Stimulated activated CD4-positive, alpha-beta T cell treated with anti-CD3 and anti-CD28 coated beads, Interleukin-4, amount 100 ng/mL, for 4 hours (primary cell): ENCODE measurements at regions not wholly inside any gene's neighbourhood (a gene's known extent, or its start where the extent isn't known, plus 50 kb on each side); places are given as distances from the start of the nearest gene placed in this dataset.
A peak's percentile ranks its signal among the peaks of the same experiment; 100 is the strongest.

Experiments
- DNase-seq, 2 experiments: peaks; one replicate each; pipeline ENCODE4 v3.0.0-alpha.2; 2020

- no peak for DNase-seq
Observed at GRCh38 chr11:128214263-128214662, 373.1 kb downstream of the ETS1 start.

- DNase-seq, result no peak
Observed at GRCh38 chr11:128213461-128213860, 373.9 kb downstream of the ETS1 start.

DNA sequence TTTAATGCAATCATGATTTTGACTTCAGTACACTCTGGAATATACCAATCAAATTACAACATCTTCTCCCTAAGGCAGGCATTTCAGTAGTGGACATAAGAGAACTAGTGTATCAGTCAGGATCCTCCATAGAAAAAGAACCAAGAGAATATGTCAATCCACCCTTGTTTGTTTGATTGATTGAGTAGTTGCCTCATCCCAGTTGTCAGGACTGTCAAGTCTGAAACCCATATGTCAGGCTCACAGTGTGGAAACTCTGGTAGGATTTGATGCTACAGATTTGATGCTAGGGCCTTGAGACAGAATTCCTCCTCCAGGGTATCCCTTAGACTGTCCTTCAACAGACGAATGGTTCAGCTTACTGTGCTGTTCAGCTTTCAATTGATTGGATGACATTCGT lies 375.0 kb downstream of the ETS1 start:
- DNase-seq, result no peak

DNA sequence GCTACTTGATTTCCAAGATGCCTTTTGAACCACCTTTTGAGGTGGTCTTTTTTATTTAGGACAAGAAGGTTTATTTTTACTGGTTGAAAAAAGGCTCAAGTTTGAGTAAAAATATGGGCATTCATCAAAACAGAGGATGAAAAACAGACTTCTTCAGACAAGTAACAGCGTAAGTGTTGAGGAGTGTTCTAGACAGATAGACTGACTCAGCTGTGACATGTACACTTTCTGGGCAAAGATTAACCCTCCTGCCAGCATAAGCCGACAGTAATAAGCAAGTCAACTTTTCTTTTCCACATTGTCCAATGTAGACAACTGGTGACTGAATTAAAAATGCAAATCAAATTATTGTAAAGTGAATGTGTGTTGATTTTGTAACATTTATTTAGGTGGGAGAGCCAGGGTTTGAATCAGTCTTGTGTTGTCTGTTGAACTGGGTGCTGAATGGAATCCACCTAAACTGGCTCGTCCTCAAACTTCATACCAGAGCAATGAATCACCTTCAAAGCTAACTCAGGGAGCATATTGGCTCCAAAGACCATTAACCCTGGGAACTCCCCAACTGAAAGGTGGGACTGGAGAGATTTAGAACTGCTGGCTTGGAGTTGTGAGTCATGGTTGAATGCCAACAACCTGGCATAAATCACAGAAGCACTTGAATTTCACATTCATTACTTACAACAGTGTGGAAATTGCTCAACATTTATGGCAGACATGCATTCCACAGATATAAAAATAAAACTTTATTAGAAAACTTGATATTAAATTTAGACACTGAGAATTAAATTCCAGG lies 377.0 kb downstream of the ETS1 start:
- no peak for DNase-seq

GRCh38 chr11:128209138-128209435 lies 378.3 kb downstream of the ETS1 start:
- no peak for DNase-seq

DNA sequence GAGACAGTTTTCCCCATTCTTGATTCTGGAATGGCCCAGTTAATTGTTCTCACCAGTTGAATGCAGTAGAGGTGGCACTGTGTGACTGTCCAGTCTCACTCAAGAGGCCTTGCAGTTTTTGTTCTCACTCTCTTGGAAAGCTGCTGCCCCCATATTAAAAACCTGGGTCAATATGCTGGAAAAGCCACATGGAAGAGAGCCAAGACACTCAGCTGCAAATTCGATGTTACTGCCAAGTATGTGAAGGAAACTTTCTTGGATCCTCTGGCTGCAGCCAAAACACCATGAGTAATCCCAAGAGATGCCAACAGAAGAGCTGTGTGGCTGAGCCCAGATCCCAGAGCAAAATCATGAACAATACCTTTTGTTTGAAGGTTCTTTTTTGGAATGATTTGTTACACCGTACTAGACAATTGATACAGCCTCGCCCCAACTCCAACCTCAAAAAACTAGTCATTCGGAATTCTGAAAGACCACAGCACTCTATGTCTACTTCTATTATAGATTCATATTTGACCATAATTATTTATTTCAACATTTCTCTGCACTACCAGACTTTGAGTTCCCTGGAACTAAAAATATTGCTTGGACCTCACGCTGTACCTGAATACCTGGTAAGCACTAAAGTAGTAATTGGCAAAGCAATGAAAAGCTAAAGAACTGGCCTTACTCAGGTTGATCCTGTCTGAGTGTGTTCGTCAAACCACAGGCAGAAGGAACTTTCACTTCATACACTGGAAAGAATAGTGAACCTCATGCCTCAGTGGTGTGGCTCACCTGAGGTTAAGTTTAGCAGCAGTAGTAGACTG lies 378.8 kb downstream of the ETS1 start:
- DNase-seq, result no peak

DNA sequence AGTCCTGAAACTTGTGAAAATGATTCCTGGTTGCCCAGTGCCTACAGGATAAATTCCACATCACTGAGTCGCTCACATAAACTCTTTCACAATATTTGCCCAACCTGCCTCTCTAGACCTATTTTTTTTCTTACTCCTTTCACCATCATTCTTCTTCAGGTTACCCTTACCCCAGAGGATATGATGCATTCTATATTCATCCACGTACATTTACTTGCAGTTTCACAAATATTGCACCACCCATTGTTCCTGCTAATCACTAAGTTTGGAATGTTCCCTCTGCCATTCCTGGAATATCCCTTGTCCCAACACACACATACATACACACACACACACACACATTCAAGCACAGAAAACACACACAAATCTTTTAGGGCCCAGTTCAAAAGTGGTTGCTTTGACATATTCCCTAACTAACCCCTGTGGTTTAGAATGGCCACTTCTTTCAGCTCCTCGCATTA lies 379.5 kb downstream of the ETS1 start:
- DNase-seq, result no peak

DNA sequence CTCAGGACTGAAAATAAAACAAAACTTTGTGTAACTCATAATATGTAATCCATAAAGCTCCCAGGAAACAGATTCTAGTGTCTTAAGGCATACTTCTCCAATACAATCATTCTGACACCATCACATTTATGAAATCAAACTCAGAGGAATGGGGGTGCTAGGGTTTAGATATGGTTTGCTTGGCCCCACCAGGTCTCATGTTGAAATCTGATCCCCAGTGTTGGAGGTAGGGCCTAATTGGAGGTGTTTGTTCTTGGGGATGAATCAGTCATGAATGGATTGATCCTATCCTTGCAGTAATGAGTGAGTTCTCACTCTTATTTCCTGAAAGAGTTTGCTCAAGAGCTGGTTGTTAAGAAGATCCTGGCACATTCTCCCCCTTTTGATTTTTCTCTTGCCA lies 380.9 kb downstream of the ETS1 start:
- DNase-seq, result no peak

DNA sequence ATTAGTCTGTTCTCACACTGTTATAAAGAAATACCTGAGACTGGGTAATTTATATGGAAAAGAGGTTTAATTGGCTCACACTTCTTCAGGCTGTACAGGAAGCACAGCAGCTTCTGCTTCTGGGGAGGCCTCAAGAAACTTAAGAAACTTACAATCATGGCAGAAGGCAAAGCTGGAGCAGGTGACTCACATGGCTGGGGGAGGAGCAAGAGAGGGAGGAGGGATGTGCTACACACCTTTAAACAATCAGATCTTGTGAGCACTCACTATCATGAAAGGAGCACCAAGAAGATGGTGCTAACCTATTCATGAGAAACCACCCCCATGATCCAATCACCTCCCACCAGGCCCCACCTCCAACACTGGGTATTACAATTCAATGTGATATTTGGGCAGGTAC lies 381.6 kb downstream of the ETS1 start:
- DNase-seq, result no peak

DNA sequence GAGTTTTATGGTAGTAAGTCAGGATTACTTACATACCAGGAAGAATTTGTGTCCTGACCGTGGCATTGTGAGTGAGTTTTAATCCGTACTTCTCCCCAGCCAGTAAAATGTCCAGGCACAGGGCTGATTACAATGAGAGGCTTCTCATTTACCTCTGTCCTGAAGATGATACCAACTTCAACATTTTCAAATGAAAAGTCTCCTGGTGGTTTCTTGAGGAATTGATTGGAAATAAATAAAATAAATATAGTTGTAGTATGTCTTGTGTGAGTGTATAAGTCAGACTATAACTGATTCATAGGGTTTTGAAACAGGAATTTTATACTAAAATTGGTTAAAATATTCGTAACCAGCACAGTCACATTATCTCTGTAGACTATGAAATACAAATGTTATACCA lies 382.5 kb downstream of the ETS1 start:
- DNase-seq, result no peak

GRCh38 chr11:128201801-128202200 lies 385.6 kb downstream of the ETS1 start:
- no peak for DNase-seq

GRCh38 chr11:128201009-128201408 lies 386.3 kb downstream of the ETS1 start:
- no peak for DNase-seq

DNA sequence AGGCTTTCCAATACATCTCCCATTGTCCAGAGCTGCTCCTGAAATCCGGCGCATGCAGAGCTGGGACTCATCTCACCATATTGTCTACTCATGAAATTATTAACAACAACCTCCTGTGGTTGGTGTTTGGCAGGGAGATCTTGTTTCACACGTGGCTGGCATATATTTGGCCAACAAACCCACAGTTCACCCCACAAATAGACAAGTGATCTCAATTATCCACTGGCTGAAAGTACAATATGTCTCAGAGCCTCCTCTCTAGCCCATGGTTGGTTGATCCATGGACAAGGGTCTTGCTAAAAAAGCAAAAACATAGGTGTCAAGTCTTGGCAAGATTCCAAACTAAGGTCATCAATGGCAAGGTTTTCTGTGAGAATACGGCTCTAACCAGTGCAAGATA lies 386.9 kb downstream of the ETS1 start:
- no peak for DNase-seq

GRCh38 chr11:128198216-128198772 lies 389.1 kb downstream of the ETS1 start:
- no peak for DNase-seq

DNA sequence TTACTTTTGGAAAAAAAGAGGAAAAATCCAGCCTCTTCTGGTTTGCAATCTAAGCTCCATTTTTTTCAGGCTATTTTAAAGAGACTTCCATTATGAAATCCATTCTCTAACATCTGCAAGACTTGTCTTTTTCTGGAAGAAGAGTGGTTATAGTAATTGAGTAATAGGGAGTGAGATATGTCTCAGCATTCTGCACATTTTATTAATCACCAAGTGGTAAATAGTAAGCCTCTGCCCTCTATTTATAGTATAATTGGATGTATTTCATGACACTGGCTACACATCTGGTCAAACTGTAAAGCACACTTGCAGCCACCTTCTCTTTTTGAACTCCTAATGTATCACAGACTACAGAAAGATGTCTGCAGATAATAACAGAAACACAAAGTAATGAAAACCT lies 391.1 kb downstream of the ETS1 start:
- no peak for DNase-seq

DNA sequence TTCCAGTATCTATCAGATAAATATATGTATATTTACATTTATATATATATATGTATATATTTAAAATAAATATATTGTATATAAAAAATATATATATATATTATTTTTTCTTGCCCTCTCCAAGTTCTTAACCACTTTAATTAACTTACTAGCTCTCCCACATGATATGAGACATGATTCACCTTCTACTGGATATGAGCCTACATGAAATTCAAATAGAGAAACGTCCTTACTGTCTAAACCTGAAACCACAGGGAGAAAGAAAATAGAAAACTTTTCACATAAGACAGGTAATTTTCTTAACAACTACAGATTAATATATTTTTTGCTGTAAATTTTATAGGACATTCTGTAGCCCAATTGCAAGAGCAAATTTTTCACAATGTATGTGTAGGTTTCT lies 391.6 kb downstream of the ETS1 start:
- no peak for DNase-seq

DNA sequence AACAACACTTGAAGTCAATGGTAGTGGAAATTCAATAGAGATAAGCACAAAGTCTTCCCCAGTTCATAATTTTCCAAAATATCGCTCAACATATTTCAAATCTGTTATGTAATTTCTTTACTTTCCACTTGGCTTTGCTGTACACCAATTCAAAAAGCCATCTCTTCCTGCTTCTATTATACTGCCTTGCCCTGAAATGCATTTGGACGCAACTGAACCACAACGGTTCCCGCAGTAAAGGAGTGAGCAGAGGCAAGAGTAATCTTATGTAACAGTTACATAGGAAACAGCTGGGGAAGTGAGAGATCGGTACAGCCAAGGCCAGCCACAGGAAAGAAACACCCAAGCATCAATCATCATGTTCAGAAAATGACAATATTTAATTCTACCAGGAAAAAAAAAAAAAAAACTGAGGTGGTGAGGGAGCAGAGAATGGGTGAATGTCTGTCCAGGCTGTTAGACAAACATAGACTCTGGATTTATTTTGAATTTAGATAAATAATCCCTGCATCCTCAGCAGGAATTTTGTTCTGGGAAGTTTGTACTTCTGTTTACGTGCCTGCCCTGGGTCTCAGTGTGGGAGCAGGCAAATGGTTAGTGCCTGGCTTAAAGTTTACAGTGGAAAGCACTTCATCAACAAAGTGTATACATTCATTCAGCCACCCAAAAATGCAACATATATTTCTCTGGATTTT lies 392.2 kb downstream of the ETS1 start:
- DNase-seq, result peak in 1 of 2 experiments; percentile 30

GRCh38 chr11:128194216-128194615 lies 393.1 kb downstream of the ETS1 start:
- DNase-seq, result no peak

DNA sequence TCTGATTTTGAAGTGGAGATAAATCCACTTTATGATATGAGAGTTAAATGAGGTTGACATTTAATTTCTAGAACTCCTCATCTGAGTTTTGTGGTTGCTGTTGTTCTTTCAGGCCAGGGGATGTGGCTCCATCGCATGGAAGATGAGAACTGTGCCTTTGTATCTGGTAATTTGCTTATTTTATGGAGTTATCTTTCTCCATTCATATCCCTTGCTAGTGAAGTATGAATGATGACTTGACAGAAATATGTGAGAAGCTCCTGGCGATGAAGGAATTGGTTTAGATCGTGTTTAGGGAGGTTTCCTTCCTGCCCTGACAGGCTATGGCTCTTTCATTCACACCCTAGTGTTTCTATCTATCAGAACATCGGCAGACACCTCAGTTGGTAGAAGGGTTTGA lies 393.7 kb downstream of the ETS1 start:
- no peak for DNase-seq

- DNase-seq, result no peak
Observed at GRCh38 chr11:128190312-128190711, 397.0 kb downstream of the ETS1 start.

DNA sequence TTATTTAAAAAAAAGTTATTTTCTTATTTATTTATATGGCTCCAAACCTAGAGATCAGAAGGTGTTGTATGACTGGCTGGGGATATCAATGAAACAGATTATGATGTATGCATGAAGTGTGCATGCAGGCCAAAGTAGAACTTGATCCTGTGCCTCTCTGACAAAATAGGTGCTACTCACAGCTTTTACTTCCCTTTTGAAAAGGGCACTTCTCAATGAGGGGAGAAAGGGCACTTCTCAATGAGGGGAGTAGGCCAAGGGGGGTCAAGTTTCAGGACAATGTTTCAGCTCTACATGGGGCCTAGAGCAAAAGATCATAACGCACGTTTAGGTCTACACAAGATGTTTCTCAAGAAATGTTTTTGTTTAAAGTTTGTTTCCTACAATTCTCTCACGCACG lies 397.5 kb downstream of the ETS1 start:
- DNase-seq, result no peak

DNA sequence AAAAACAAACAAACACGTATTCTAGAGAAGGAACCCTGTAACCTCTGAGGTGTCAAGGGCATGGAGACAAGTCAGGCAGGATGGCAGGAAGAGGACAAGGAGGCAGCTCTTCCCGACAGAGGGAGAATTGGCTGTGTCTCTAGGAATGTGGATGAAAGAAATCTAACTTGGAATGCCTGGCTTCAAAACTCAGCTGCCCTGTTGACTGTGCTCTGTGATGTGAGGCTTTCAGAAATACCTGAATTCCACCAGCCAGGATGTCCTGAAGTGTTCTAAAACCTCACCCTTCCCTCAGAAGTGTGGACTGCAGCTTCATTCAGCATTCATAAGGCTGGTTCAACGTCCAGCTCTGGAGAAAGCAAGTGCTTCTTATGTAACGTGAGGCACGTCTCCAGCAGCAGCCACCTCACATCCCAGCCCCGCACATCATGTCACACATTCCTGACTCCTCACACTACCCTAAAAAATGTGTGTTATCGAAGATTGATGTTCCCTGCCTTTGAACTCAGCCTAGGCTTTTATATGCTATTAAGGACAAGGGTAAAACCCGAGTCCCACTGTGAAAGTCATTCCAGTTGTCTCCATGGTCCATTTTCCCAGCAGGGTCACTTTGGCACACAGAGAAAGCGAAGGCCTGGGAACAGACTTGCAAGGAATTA lies 398.9 kb downstream of the ETS1 start:
- no peak for DNase-seq

DNA sequence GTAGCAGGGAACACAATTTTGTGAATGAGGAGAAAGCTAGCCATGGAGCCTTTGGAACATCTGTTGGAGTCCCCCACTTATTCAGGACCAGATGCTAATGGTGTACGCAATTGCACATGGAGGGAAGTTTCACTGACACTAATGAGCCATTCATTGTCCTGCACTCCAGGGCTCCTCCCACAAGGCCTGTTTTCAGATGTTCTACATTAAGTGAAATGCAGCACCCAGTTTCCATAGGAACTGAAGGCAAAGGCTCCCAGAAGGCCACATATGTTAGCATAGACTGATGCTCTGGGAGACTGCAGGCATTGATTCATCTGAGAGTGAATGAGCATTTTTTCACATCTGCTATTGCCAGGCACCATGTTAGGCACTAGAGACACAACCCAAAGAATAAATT lies 399.5 kb downstream of the ETS1 start:
- DNase-seq, result no peak
